ENCODE measurements at regions not wholly inside any gene's neighbourhood (a gene's known extent, or its start where the extent isn't known, plus 50 kb on each side); places are given as distances from the start of the nearest gene placed in this dataset.

GRCh38 chr3:86282106-86282787, 708.7 kb downstream of the VGLL3 start:
- DNase-seq (ENCODE audit: low spot score) = no peak

- DNase-seq (ENCODE audit: low spot score) = no peak
These were observed 721.4 kb downstream of the VGLL3 start for GRCh38 chr3:86269364-86270155.

GRCh38 chr3:86257955-86258641, 732.9 kb downstream of the VGLL3 start:
- no peak for DNase-seq (ENCODE audit: low spot score)

GRCh38 chr3:86254480-86254879, 736.5 kb downstream of the VGLL3 start:
- DNase-seq (ENCODE audit: low spot score) = no peak

- DNase-seq (ENCODE audit: low spot score) = no peak
These were observed 739.2 kb downstream of the VGLL3 start for GRCh38 chr3:86251781-86252180.

GRCh38 chr3:86249833-86250232, 741.1 kb downstream of the VGLL3 start:
- no peak for DNase-seq (ENCODE audit: low spot score)

- DNase-seq (ENCODE audit: low spot score) = no peak
These were observed 745.6 kb downstream of the VGLL3 start for GRCh38 chr3:86245360-86245759.

GRCh38 chr3:86244905-86245304, 746.0 kb downstream of the VGLL3 start:
- DNase-seq (ENCODE audit: low spot score) = no peak

- DNase-seq (ENCODE audit: low spot score) = no peak
These were observed 751.0 kb downstream of the VGLL3 start for GRCh38 chr3:86239946-86240345.

GRCh38 chr3:86234506-86235254, 756.3 kb downstream of the VGLL3 start:
- no peak for DNase-seq (ENCODE audit: low spot score)

- no peak for DNase-seq (ENCODE audit: low spot score)
These were observed 760.2 kb downstream of the VGLL3 start for GRCh38 chr3:86230762-86231161.

- DNase-seq (ENCODE audit: low spot score) = no peak
These were observed 761.2 kb downstream of the VGLL3 start for GRCh38 chr3:86229775-86230094.

GRCh38 chr3:86229086-86229774, 761.7 kb downstream of the VGLL3 start:
- DNase-seq (ENCODE audit: low spot score) = no peak

GRCh38 chr3:86228101-86228500, 762.8 kb downstream of the VGLL3 start:
- no peak for DNase-seq (ENCODE audit: low spot score)

GRCh38 chr3:86225461-86225860, 765.5 kb downstream of the VGLL3 start:
- DNase-seq (ENCODE audit: low spot score) = no peak

- no peak for DNase-seq (ENCODE audit: low spot score)
These were observed 769.3 kb downstream of the VGLL3 start for GRCh38 chr3:86221601-86222000.

- DNase-seq (ENCODE audit: low spot score) = peak; percentile 11
These were observed 782.2 kb downstream of the VGLL3 start for GRCh38 chr3:86208772-86209171.

GRCh38 chr3:86182606-86183005, 808.3 kb downstream of the VGLL3 start:
- no peak for DNase-seq (ENCODE audit: low spot score)

- DNase-seq (ENCODE audit: low spot score) = no peak
These were observed 810.3 kb downstream of the VGLL3 start for GRCh38 chr3:86180696-86181095.

- DNase-seq (ENCODE audit: low spot score) = no peak
These were observed 812.9 kb downstream of the VGLL3 start for GRCh38 chr3:86178095-86178494.

- no peak for DNase-seq (ENCODE audit: low spot score)
These were observed 814.5 kb downstream of the VGLL3 start for GRCh38 chr3:86176445-86176784.

Measured in putamen (tissue), 1 donor.